Esophagus muscularis mucosa (tissue), 4 donors: ENCODE measurements at regions not wholly inside any gene's neighbourhood (a gene's known extent, or its start where the extent isn't known, plus 50 kb on each side); places are given as distances from the start of the nearest gene placed in this dataset.

Source experiments
- DNase-seq: peaks from one replicate; pipeline ENCODE4 v3.0.0-alpha.2; 2017; ENCODE audit errors: extremely low spot score
- H3K27ac ChIP-seq, 4 donors: fragments of 200-600 bp; sonication (generic); replicated peaks in 1 of 4; 1 replicate in 3 of 4; 2 replicates in 1 of 4; pipeline ENCODE4 v1.5.1; 2016 to 2019; ENCODE audit warnings: mild to moderate bottlenecking in 1 of 4
- H3K27me3 ChIP-seq, 4 donors: fragments of 200-600 bp; sonication (generic); one replicate each; pipeline versions ENCODE4 v1.5.1 to v1.6.0; 2016 to 2019
- H3K36me3 ChIP-seq, 4 donors: fragments of 200-600 bp; sonication (generic); one replicate each; pipeline ENCODE4 v1.5.1; 2016 to 2019
- H3K4me1 ChIP-seq, 4 donors: fragments of 200-600 bp; sonication (generic); one replicate each; pipeline ENCODE4 v1.5.1; 2016 to 2019
- H3K4me3 ChIP-seq, 4 donors: fragments of 200-600 bp; sonication (generic); 1 replicate in 2 of 4; 2 replicates in 2 of 4; pipeline ENCODE4 v1.5.1; 2016 to 2019; ENCODE audit warnings: mild to moderate bottlenecking in 4 of 4, moderate library complexity in 1 of 4
- H3K9me3 ChIP-seq, 4 donors: fragments of 200-600 bp; sonication (generic); 1 replicate in 3 of 4; 2 replicates in 1 of 4; pipeline ENCODE4 v1.5.1; 2016 to 2019
- EP300 ChIP-seq: sonication (generic); formaldehyde crosslinking; IDR thresholded peaks from one replicate; pipeline ENCODE4 v1.6.1; 2017; ENCODE audit warnings: antibody characterized with exemption
- POLR2A ChIP-seq: fragments of 450-650 bp; IDR thresholded peaks from one replicate; pipeline ENCODE4 v1.6.1; 2017; ENCODE audit warnings: antibody characterized with exemption, moderate library complexity, mild to moderate bottlenecking, low read depth
- POLR2AphosphoS5 ChIP-seq, 2 donors: sonication (generic); formaldehyde crosslinking; IDR thresholded peaks; one replicate each; pipeline ENCODE4 v1.6.1; 2017; ENCODE audit warnings: antibody characterized with exemption in 2 of 2
- WGBS: methylation state at CpG from one replicate; pipeline ENCODE4 v1.1.5; 2018; 5-methylcytosine and 5-hydroxymethylcytosine counted together
- intact Hi-C: fragments of 100-400 bp; cut with DNase I; formaldehyde crosslinking; loops from one replicate; pipeline ENCODE4 v1.15.1; 2023
- TF ChIP-seq, protein P1 (sequence below), 3 experiments: fragments of 200-600 bp in 2 of 3; fragments of 450-650 bp in 1 of 3; sonication (generic) in 2 of 3; IDR thresholded peaks; one replicate each; pipeline ENCODE4 v1.5.1; 2017 to 2019; ENCODE audit warnings: antibody characterized with exemption in 3 of 3, mild to moderate bottlenecking in 2 of 3, moderate library complexity in 1 of 3

DNA sequence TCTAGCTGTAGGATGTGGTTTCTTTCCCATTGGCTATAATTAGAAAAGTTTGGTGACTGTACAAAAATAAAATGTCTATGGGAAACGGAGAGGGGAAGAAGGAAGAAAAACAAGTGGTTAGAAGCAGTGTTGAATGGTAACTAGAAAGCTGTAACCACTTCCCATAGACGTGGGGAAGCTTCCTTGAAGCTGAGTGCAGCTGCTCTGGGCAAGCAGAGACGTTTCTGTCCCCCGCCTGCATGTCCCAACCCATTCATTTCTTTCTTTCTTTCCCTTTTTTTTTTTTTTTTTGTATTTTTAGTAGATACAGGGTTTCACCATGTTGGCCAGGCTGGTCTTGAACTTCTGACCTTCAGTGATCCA is 367.8 kb upstream of the HS6ST1 start:
- TF ChIP-seq, protein P1, sequence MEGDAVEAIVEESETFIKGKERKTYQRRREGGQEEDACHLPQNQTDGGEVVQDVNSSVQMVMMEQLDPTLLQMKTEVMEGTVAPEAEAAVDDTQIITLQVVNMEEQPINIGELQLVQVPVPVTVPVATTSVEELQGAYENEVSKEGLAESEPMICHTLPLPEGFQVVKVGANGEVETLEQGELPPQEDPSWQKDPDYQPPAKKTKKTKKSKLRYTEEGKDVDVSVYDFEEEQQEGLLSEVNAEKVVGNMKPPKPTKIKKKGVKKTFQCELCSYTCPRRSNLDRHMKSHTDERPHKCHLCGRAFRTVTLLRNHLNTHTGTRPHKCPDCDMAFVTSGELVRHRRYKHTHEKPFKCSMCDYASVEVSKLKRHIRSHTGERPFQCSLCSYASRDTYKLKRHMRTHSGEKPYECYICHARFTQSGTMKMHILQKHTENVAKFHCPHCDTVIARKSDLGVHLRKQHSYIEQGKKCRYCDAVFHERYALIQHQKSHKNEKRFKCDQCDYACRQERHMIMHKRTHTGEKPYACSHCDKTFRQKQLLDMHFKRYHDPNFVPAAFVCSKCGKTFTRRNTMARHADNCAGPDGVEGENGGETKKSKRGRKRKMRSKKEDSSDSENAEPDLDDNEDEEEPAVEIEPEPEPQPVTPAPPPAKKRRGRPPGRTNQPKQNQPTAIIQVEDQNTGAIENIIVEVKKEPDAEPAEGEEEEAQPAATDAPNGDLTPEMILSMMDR (IDR thresholded peaks at IDR 0.05), result no peak
- no peak for TF ChIP-seq POLR2AphosphoS5 (IDR thresholded peaks at IDR 0.05)
- no peak for TF ChIP-seq POLR2A
- no peak for TF ChIP-seq EP300
- intact Hi-C loops, result no loop called here
- Histone ChIP-seq H3K36me3 (no peaks in the 10 kb centered on the region), H3K4me1 (no peaks in the 10 kb centered on the region), H3K27ac (no peak overlapping the region), H3K4me3 (no peak overlapping the region), H3K9me3 (no peaks in the 10 kb centered on the region), H3K27me3 (peaks cover 0 to 2% (median 0%) of the 10 kb centered on the region in 4 donors)
- WGBS, result 67% methylated on average over 4 of the region's 4 CpGs
- no peak for DNase-seq

DNA sequence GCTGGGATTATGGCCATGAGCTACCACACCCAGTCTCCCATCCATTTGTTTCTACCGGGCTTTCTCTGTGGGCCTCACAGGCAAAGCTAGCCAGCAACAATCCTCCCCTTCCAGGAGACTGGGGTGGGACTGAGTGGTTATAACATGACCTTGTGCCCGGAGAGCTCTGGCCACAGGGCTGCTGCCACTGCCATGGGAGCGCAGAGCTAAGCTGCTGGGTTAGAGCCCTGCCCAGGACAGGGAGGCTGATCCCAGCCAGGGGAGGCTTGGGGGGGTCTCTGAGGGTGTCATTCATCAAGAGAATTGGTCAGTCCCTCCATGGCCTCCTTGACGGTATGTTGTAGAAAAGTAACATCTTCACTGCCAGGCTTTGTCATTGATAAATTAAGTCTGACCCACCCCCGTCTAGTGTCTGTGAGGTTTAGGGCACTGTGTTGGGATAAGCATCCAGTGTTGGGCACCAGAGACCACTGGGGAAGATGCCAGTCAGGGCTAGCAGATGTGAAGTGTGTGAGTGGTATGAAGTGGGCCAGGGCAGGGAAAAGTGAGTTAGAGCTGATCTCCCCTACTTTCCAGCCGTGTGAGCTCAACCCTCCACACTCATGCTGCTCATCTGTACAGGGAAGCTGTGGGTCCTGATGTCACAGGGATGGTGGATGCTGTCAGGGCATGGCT is 368.4 kb upstream of the HS6ST1 start:
- TF ChIP-seq EP300 (no peak), POLR2AphosphoS5 (IDR thresholded peaks at IDR 0.05) (no peak), POLR2A (no peak)
- TF ChIP-seq, protein P1 (IDR thresholded peaks at IDR 0.05), result no peak
- Histone ChIP-seq H3K27me3 (no peaks in the 10 kb centered on the region), H3K9me3 (no peaks in the 10 kb centered on the region), H3K4me3 (no peak overlapping the region), H3K36me3 (no peaks in the 10 kb centered on the region), H3K27ac (no peak overlapping the region), H3K4me1 (no peaks in the 10 kb centered on the region)
- intact Hi-C loops, result no loop called here
- 82% methylated on average over 3 of the region's 6 CpGs for WGBS
- no peak for DNase-seq

DNA sequence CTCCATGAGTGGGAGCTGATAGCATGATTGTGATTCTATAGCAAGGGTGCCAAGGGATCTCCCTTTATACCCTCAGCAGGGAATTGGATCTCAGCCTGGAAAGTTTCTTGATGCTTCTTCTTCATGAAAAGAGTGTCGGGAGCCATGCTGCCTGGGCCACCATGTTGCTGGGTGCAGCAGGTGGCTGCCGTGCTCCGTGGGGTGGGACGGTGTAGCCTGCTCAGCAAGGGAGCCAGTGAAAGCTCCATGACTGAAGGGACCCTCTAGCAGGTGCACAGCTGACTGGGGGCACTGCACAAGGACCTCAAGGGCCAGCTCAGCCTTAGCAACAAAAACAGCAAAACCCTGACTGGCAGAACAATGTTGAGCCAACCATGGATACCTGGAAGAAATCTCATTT is 368.9 kb upstream of the HS6ST1 start:
- no peaks in the 10 kb centered on the region for H3K9me3 ChIP-seq
- no peak for DNase-seq
- no peak overlapping the region for H3K27ac ChIP-seq
- no peaks in the 10 kb centered on the region for H3K36me3 ChIP-seq
- H3K27me3 ChIP-seq, result no peaks in the 10 kb centered on the region
- TF ChIP-seq POLR2A (no peak), POLR2AphosphoS5 (IDR thresholded peaks at IDR 0.05) (no peak)
- TF ChIP-seq, protein P1 (IDR thresholded peaks at IDR 0.05), result no peak
- H3K4me1 ChIP-seq, result no peaks in the 10 kb centered on the region
- intact Hi-C loops, result no loop called here
- WGBS, result 95% methylated on average over 4 of the region's 4 CpGs
- H3K4me3 ChIP-seq, result no peak overlapping the region

DNA sequence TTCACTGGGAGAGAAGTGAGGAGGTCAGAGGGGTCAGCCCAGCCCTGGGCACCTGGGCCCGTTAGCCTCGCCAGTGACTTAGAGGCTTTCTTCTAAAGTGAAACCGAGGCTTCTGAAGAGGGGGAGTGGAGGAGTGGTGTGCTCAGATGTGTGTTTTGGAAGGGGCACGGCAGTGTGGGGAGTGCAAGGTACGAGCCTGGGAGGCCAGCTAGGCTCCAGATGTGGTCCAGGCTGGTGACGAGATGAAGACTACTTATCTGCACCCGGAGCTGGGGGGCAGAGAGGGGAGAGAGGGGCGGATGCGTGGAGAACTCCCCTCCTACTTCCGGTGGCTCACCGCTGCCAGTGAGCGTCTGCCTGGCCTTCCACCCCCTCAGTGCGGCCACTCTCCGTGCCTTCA is 371.3 kb upstream of the HS6ST1 start:
- TF ChIP-seq POLR2AphosphoS5 (IDR thresholded peaks at IDR 0.05) (no peak), POLR2A (no peak), EP300 (no peak)
- TF ChIP-seq, protein P1 (IDR thresholded peaks at IDR 0.05), result no peak
- H3K27me3 ChIP-seq, result no peaks in the 10 kb centered on the region
- peaks cover 0 to 6% (median 0%) of the 10 kb centered on the region in 4 donors for H3K4me1 ChIP-seq
- no peak for DNase-seq
- no peak overlapping the region for H3K27ac ChIP-seq
- intact Hi-C loops, result no loop called here
- H3K4me3 ChIP-seq, result no peak overlapping the region
- H3K36me3 ChIP-seq, result no peaks in the 10 kb centered on the region
- WGBS, result 80% methylated on average over 13 of the region's 14 CpGs
- no peaks in the 10 kb centered on the region for H3K9me3 ChIP-seq

DNA sequence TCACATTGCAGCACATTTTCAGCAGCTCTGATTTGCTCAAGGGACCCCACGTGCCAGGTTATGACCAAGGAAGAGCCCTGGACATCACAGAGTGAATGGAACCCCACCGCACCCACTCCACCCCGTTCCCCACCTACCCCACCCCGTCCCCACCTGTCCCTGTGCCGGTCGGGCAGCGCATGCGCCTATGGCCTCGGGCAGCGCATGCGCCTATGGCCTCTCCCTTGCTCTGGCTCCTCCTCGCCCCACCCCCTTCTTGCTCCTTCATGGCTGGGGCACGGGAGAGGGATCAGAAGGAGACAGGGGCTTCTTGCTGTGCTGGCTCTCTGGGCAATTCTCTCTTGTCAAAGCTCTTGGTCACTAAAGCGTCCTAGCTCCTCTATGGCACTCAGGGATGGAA is 371.8 kb upstream of the HS6ST1 start:
- Histone ChIP-seq H3K9me3 (no peaks in the 10 kb centered on the region), H3K4me3 (no peak overlapping the region), H3K27ac (no peak overlapping the region), H3K4me1 (peaks cover 0 to 6% (median 0%) of the 10 kb centered on the region in 4 donors), H3K36me3 (no peaks in the 10 kb centered on the region), H3K27me3 (no peaks in the 10 kb centered on the region)
- TF ChIP-seq POLR2A (no peak), POLR2AphosphoS5 (IDR thresholded peaks at IDR 0.05) (no peak), EP300 (no peak)
- TF ChIP-seq, protein P1 (IDR thresholded peaks at IDR 0.05), result no peak
- no peak for DNase-seq
- intact Hi-C loops, result no loop called here
- WGBS, result 96% methylated on average over 14 of the region's 14 CpGs
